B cell (primary cell): ENCODE measurements at regions not wholly inside any gene's neighbourhood (a gene's known extent, or its start where the extent isn't known, plus 50 kb on each side); places are given as distances from the start of the nearest gene placed in this dataset.

Experiments
- EZH2 ChIP-seq: IDR thresholded peaks from 2 replicates; pipeline ENCODE4 v1.6.1; 2012; ENCODE audit warnings: borderline replicate concordance, low read depth, mild to moderate bottlenecking, moderate library complexity, low read length; ENCODE audit not compliant: insufficient read depth, poor library complexity, severe bottlenecking
- TF ChIP-seq, protein P1 (sequence below): fragments of 200-600 bp; IDR thresholded peaks from one replicate; pipeline ENCODE4 v1.8.0; 2022; ENCODE audit warnings: antibody characterized with exemption, mild to moderate bottlenecking

DNA sequence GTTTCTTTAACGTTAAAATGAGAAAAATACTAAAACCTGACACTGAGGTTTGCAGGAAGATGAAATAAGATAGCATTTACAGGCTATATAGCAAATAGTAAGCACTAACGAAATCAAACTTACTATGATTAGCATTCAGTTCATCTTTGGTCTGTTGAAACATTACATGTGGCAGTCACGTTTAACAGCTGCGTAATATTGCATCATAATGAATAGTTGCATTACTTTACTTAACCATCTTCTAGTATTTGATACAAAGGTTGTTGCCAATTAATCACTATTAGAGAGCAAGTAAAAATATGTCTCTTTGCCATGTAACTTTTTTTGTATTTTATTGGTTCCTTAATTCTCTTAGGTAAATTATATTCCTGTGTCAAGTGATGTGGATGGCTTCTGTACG is 131.8 kb upstream of the GHITM start:
- no peak for TF ChIP-seq EZH2
- TF ChIP-seq, protein P1, sequence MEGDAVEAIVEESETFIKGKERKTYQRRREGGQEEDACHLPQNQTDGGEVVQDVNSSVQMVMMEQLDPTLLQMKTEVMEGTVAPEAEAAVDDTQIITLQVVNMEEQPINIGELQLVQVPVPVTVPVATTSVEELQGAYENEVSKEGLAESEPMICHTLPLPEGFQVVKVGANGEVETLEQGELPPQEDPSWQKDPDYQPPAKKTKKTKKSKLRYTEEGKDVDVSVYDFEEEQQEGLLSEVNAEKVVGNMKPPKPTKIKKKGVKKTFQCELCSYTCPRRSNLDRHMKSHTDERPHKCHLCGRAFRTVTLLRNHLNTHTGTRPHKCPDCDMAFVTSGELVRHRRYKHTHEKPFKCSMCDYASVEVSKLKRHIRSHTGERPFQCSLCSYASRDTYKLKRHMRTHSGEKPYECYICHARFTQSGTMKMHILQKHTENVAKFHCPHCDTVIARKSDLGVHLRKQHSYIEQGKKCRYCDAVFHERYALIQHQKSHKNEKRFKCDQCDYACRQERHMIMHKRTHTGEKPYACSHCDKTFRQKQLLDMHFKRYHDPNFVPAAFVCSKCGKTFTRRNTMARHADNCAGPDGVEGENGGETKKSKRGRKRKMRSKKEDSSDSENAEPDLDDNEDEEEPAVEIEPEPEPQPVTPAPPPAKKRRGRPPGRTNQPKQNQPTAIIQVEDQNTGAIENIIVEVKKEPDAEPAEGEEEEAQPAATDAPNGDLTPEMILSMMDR: no peak
